Hematopoietic multipotent progenitor cell treated with erythropoietin and hydrocortisone succinate and interleukin-3 and kit ligand, for 17 days (in vitro differentiated cells): ENCODE measurements at regions not wholly inside any gene's neighbourhood (a gene's known extent, or its start where the extent isn't known, plus 50 kb on each side); places are given as distances from the start of the nearest gene placed in this dataset.

ENCODE experiments used
- DNase-seq: peaks from one replicate; pipeline ENCODE4 v3.0.0-alpha.2; 2015; ENCODE audit warnings: low spot score

DNA sequence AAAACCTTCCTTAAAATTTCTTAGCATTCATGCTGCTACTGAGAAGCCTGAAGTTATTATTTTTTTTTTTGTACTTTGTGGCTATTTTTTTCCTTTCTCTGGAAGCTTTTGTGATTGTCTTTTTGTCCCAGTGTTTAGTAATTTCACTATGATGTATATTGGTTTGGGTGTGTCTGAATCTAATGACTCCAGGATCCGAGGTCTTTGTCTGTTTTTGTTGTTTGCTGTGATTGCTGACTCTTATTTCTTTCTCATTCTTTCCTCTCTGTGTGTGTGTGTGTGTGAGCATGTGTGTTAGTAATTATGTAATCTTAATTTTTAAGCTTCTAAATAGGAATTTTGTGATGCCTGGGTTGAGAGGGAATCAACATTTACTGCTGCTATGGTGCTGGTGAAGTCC is 152.0 kb downstream of the RAP2B start:
- DNase-seq: no peak

DNA sequence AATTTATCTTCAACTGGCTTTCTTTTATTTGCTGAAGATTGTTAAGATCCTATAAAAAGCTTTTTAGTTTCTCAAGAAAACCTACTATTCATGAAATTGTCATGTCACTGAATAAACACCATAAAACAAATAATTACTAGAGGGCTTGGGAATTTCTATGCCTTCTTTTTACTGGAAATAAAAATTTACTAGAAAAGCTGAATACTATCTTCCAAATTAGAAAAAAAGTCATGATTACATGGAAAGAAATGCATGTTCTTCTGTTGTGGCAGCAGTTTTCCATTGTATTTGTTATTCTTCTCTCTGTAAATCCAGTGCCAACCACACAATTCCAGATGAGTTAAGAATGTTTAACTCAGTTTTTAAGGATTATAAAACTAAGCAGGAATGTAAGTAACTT is 153.8 kb downstream of the RAP2B start:
- DNase-seq: no peak

DNA sequence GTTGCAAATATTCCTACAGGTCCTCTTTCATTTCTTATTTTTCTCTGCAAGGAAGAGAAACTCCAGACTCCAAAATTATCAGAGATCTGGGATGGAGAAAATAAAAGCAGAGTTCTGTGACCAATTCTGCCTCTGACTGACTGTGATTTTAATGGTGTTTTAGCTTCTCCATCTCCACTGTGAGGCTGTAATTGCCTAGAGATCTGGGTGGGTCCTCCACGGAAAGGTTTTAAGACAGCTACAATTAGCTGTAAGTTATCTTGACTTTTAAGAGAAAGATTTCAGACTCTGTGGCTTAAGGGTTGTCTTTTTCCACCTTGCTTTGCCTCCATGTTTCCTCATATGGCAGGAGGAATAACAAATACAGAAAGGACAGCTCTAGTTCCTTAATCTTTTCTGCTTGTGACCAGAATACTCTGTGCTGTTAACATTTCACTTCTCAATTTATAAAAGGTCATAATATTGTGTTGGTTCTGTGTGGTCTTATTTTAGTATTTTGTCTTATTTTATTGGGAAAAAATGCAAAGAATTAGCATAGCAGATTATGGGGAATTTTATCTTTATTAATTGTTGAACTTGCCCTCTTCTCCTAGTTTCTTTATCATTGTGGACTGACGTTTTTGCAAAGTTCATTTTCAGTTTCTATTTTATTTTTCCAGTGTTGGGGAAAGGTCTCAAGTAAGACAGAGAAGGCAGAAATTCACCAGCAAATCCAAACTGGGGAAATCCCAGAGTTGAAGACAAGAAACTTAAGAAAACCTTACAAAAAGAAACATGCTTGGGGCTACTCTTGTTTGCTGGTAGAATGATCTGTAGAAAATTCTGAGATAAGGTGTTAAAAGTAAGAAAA is 157.9 kb downstream of the RAP2B start:
- DNase-seq: no peak

DNA sequence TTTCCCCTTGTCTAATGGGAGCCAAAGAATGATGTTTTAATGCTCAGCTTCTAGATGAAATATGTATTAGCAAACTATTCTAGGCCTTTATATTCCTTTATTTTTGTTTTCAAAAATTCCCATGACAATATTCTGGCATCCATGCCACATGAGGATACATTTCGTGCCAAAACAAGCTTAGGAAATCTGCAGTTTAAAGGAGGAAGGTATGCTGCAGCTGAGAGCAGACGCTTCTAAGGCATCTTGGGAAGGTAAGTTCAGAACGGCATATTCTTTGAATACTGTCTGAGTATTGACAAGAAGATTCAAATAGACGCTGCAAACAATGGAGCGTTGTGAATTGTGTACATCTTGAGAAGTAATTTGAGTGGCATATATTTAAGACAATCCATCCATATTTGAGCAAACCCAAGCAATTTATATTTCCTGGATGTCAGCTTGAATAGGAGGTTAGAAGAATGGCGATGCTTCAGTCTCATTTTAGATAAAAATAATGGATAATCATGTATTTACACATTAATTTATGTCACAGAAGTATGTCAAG is 158.6 kb downstream of the RAP2B start:
- no peak for DNase-seq

DNA sequence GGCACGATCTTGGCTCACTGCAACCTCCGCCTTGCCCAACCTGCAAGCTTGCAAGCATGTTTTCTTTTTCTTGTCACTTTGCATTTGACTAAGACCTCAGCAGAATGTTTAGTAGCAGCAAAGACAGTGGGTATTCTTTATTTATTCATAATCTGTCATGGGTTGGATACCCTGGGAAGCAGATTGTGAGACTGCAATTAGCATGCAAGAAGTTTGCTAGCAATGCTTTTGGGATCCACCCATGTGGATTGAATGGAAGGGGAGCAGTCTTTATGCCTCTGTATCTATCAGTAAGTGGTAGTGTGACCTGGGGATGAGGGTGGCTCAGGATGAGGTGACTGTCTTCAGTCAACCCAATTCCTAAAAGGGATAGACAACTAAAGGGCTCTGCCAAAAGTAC is 166.7 kb downstream of the RAP2B start:
- no peak for DNase-seq

DNA sequence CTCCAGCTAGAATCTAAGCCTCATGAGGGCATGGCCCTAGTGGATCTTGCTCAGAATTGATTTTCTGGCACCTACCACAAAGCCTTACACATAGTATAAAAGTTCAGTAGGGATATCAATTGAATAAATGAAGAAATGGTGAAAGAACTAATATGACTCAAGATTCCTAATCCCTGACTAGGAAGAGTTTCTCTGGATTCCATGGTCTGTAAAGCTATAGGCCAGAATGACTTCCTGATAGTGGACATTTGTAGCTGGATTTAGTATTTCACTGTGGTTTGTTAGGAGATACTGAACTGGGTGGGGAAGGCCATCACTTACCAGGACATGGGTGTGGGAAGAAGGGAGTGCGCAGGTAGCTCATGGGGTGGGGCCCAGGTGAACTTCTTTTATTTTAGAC is 168.9 kb downstream of the RAP2B start:
- no peak for DNase-seq

DNA sequence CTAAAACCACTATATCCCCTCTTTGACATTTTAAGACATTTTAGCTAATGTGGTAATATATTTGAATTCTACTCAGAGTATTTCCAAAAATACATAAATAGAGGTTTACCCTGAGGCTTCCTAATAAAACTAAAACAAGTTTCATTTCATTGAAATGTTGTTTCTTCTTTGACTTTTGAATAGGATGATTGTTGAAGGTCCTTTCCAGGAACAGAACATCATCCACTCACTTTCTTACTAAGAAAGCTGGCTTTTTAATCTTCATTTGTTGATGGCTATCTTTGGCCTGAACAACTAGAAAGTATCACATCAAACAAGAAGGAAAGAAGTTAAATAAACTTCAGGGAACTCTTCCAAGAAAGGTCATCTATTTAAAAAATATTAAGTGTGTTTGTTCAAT is 169.7 kb downstream of the RAP2B start:
- no peak for DNase-seq

DNA sequence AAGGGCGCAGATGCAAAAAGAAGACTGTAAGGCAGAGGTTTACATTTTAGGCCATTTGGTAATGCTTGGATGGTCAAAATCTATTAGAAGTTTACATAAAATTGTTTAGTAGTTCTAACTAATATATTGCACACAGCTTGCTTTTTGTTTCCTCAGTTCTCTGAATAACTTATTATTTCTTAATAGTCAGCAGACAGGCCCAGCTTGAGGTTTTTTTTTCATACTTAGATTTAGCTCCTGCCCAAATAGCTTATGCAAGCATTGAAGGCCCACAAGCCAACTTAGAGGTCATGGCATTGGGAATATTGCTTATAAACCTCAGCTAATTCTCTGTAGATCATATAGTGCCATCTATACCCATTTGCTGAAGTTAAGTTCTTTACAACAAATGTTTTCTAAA is 172.5 kb downstream of the RAP2B start:
- no peak for DNase-seq

DNA sequence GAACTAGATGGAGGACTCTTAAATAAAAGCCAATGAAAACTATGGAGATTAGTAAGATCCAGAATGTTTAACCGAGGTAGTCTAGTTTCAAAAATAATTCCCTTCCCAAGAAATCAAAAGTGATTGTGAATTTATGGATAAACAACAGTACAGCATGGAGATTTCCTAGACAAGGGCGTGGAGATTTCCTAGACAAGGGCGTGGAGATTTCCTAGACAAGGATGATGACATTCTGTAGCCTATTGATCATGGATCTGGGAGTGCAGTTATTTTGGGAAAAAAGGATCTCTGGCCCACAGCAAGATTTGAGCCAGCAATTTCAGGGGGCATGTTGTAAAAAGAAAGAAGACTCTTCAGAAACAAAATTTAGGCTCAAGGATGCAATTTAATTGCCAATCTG is 175.3 kb downstream of the RAP2B start:
- DNase-seq: no peak

DNA sequence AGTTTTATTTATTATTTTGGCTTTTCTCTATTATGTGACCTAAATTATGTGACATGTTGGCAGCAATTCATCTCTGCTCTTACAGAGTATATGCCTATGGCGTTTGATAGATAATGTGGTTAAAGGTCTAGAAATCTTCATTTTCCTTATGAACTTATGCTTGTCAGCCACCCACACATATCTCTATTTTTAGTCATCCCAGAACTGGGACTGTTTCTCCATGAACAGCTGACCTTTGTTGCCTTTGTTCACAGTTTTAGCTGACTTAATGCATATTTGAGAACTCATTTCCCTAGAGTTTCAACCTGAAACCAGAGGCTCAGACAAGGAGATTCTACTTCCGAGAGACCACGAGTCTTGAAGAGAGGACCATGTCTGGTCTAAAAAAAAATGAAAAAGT is 176.5 kb downstream of the RAP2B start:
- no peak for DNase-seq

DNA sequence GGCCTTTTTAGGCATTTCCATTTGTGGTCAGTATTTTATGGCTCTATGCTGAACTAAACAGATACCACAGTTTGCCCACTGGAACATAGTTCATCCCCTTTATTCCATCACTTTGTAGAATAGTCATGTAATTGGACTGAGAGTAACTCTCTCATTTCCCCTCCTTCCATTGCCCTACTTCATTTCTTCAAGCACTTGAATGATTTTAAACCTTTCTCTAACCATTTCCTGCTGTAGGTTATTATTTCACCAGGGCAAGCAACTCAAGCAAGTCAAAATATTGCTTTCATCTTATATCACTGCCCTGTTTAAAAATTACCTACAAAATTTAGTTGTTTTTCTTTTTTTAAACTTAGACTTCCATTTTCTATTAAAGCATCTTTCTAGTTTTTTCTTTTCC is 177.0 kb downstream of the RAP2B start:
- no peak for DNase-seq

DNA sequence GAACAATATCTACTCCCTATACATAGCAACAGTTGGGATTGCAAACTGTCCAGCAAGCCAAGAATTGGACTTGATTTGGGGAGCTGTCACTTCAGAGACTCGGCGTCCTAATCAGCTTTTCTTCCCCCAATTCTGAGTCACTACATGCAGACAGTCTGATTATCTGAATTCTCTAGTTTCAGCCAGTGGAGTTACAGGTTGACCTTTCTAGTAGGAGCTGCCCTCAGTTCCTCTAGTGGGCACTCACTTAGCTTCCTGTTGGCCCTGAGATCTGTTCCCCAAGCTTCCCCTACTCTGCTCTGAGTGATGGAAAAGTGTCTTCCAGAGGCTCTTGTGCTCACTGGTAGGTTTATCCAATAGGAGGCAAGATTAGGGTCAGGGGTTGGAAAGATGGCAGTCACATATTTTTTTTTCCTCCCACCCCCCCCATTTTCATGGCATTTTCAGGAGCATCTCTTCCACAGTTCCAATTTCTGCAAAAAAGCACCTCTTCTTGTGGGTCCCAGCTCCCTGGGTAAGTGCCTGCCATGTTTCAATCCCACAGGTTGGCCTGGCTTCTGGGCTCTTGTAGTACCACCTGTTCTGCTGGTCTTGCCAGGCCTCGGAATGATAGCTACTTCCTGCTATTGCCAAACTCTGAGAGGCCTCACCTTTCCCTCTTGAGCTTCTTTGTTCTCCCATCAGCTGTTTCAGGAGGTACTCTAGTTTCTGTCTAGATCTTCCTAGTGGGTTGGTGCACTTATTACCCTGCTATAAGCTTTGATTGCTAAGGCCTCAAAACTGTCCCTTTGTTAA is 182.2 kb downstream of the RAP2B start:
- no peak for DNase-seq

DNA sequence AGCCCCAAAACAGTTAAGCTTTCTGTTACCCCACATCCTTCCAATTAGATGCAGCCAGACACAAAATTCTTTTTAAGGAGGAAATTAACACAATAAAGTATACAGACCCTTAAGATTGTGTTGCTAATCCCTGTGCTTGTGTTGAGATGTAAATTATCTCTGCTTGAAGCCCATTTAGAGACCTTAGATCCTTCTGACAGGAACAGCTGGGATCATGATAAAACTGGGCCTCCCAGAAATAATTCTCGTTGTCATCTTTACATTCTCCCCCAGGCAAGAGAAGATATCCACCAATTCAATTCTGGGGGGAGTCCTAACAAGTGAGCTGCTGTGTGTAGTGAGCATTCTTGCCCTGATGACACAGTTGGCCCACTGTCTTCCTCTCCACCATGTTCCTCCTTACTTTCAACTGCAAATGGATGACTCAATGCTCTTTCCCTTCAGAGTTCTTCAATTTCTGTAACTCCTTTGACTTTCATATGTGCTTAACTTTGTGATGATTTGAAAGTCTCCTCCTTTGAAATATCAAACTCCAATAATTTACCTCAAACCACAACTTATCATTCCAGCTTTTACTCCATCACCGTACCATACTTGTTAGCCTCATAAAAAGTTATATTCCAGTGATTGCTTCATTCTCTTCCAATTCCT is 186.6 kb downstream of the RAP2B start:
- no peak for DNase-seq

DNA sequence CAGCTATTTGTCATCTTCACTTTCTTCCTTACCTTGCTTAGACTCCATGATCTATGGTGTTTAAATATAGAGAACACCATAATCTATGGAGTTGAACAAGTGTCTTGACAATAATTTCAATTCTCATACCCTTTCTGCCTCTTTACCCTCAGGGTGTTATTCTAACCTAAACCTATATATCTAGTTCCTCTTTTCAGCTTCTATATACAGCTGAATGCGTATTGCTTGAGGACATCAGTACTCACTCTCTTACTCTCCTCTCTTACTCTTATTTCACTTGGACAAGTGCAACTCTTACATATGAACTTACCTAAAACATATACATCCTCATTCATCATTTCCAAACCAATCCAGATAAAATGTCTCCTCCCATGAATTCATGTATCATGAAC is 187.1 kb downstream of the RAP2B start:
- DNase-seq: no peak

DNA sequence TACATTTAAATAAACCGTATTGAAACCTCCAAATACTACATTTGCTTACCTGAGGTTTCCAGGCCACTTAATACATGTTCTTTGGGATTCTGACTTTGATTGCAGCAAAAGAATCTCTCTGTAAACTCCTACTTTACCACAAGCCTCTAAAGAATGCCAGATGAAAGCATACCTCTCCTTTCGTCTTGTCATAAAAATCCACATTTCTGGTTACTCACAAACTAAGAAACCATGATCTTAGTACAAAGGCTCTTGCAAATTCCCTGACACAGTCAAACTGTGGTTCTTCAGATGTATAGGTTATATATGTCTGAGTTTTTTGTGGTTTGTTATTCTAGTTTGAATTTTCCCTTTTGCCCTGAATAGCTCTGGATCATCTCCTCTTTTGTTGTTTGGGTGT is 188.4 kb downstream of the RAP2B start:
- DNase-seq: no peak

DNA sequence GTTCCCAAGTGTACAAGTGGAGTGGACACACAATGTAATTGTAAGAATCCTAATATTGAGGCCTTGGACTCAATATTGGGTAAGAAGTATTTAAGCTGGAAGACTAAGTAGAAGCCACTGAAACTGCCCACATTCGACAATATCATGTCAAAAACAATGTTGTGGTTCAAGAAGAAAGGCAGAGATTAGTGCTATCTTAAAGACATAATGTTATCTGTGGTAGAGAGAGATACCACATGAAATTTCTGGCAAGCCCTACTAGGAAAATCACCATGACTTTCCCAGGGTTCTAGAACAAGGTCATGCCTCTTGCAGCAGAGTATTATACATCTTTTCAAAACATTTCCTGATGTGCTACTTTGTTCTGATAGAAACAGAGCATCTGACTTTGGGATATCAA is 192.6 kb downstream of the RAP2B start:
- DNase-seq: no peak

DNA sequence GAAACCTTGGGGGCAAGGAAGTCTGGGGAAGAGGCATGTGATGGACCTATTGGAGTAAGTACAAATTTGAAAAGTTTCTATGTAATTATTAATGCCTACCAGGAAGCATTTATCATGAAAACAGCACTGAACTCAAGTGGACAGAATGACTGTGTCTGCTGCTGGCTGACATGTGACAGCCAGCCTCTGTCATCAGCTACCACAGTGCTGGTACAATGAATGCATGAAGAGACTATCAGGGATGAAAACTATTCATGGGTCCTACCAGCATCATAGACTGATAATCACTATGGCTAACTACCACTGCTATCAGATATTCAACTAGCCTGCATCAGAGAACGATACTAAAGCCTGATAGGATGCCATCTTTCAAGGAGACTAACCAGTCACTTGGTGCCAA is 193.5 kb downstream of the RAP2B start:
- DNase-seq: no peak

DNA sequence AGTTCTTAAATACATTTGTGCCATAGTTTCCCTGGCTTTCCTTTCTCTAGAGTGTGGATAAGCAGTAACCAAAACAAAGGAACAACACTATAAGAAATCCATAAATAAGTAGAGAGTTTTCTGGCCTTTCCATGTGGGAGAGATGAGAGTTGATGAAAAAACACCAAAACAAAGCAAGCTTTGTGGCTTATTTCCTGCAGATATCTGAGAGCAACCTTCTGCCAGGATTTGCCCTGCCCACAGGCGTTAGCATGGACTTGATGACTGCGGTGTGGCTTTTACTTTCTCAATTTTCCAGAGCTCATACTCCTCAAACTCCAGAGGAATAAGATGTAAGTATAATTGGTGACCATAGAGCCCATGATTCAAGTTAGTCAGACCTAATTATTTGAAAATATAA is 194.9 kb downstream of the RAP2B start:
- DNase-seq: no peak

DNA sequence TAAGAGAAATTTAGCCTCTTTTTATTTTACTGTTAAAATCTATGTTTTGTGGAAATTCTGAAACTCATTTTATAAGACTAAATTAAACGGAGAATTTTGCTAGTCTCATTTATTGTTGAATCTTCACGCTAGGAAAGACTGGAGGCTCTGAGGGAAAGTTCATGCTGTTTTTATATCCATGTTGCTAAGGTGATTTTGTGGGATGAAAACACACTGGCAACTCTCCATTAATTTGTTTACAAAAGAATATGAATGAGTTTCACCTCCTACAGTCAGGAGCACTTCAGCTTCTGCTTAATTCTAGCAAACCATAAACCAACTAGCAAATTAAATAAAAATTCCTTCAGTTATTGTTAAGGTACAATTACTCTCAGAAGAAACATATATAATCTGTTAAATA is 195.4 kb downstream of the RAP2B start:
- DNase-seq: no peak

DNA sequence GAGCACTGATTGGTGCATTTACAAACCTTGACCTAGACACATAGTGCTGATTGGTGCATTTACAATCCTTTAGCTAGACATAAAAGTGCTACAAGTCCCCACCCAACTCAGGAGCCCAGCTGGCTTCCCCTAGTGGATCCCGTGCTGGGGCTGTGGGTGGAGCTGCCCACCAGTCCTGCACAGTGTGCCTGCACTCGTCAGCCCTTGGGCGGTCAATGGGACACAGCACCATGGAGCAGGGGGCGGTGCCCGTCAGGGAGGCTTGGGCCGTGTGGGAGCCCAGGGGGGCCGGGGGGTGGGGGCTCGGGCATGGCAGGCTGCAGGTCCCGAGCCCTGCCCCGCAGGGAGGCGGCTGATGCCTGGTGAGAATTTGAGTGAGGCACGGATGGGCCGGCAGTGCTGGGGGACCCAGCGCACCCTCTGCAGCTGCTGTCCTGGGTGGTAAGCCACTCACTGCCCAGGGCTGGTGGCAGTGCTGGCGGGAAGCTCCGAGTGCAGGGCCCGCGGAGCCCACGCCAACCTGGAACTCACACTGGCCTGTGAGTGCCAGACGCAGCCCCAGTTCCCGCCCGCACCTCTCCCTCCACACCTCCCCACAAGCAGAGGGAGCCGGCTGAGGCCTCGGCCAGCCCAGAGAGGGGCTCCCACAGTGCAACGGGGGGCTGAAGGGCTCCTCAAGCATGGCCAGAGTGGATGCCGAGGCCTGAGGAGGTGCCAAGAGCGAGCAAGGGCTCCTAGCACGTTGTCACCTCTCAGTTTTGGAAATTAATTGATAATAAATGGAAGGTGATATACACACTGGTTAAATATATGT is 207.7 kb downstream of the RAP2B start:
- DNase-seq: no peak

DNA sequence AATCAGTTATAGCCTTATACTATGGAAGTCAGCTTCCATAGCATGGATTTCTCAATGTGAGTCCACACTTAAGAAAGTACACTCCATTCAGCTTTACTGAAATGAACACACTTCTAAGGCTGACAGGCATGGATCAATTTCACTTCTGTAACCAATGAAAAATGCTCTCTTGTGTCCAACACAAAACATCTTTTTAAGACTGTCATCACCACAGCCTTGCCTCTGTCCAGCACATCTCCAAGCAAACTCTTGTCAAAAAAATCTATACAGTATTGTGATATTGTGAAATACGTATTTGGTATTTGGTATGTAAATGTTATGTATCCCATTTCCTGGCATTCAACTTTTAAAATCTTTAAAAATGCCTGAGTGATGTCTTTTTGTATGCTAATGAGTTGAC is 208.7 kb downstream of the RAP2B start:
- no peak for DNase-seq

DNA sequence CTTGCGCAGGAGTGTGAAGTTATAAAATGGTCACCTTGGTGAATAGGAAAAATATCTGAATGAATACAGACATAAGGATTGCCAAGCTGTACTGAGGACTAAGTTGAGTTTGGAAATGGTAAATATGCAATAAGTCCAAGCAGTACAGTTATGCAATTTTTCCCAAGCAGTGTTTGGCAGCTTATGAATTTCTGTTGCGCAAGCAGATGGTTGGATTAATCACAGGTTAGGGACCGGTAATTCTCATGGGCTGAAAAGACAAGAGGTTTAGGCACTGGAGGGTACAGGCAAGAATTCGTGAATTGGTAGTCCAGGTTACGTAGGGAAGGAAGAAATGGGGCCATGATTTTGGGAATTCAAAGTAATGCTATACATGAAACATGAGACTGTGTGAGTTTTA is 210.3 kb downstream of the RAP2B start:
- DNase-seq: no peak
